Upper lobe of left lung (tissue), 6 donors: ENCODE measurements at regions not wholly inside any gene's neighbourhood (a gene's known extent, or its start where the extent isn't known, plus 50 kb on each side); places are given as distances from the start of the nearest gene placed in this dataset.

Experiments used
- ATAC-seq, 2 donors: fragments of 200-7000 bp; cut with Tn5 transposase; one replicate each; pipeline ENCODE4 v1.9.1; 2022; ENCODE audit warnings: mild to moderate bottlenecking in 2 of 2, moderate library complexity in 2 of 2; ENCODE audit not compliant: low FRiP score in 2 of 2
- DNase-seq, 2 donors: peaks; one replicate each; pipeline ENCODE4 v3.0.0-alpha.2; 2019 to 2020
- H3K27ac ChIP-seq, 4 donors: fragments of 200-600 bp; sonication (generic); one replicate each; pipeline ENCODE4 v1.5.1; 2016 to 2019
- H3K27me3 ChIP-seq, 4 donors: fragments of 200-600 bp; sonication (generic); one replicate each; pipeline ENCODE4 v1.5.1; 2017 to 2019
- H3K36me3 ChIP-seq, 4 donors: fragments of 200-600 bp; sonication (generic); one replicate each; pipeline ENCODE4 v1.5.1; 2016 to 2019
- H3K4me1 ChIP-seq, 4 donors: fragments of 200-600 bp; sonication (generic); one replicate each; pipeline ENCODE4 v1.5.1; 2018 to 2019
- H3K4me3 ChIP-seq, 4 donors: fragments of 200-600 bp; sonication (generic); one replicate each; pipeline ENCODE4 v1.5.1; 2017 to 2019; ENCODE audit warnings: mild to moderate bottlenecking in 2 of 4, moderate library complexity in 1 of 4
- H3K9me3 ChIP-seq, 4 donors: fragments of 200-600 bp; sonication (generic); one replicate each; pipeline ENCODE4 v1.5.1; 2018 to 2019
- EP300 ChIP-seq, 4 donors: sonication (generic); formaldehyde crosslinking; IDR thresholded peaks; one replicate each; pipeline ENCODE4 v1.5.1; 2017; ENCODE audit warnings: antibody characterized with exemption in 4 of 4, control low read depth in 2 of 4
- POLR2A ChIP-seq, 4 donors: fragments of 450-650 bp; IDR thresholded peaks; one replicate each; pipeline ENCODE4 v1.5.1; 2016 to 2017; ENCODE audit warnings: antibody characterized with exemption in 4 of 4, mild to moderate bottlenecking in 2 of 4
- POLR2AphosphoS5 ChIP-seq, 2 donors: sonication (generic); formaldehyde crosslinking; IDR thresholded peaks; one replicate each; pipeline ENCODE4 v1.5.1; 2017; ENCODE audit warnings: antibody characterized with exemption in 2 of 2
- WGBS, 2 donors: methylation state at CpG; one replicate each; pipeline ENCODE4 v1.1.5; 2017 to 2018; 5-methylcytosine and 5-hydroxymethylcytosine counted together
- TF ChIP-seq, protein P1 (sequence below), 6 experiments: fragments of 450-650 bp in 4 of 6; fragments of 200-600 bp in 2 of 6; sonication (generic) in 2 of 6; IDR thresholded peaks; one replicate each; pipeline ENCODE4 v1.5.1; 2016 to 2019; ENCODE audit warnings: antibody characterized with exemption in 6 of 6
- donor health status: DM: no; HTN: no; CAD: no; lungs with moderate emphysema.
- donor health status: DM: no; HTN: yes; CAD: no; lungs with severe emphysema.

DNA sequence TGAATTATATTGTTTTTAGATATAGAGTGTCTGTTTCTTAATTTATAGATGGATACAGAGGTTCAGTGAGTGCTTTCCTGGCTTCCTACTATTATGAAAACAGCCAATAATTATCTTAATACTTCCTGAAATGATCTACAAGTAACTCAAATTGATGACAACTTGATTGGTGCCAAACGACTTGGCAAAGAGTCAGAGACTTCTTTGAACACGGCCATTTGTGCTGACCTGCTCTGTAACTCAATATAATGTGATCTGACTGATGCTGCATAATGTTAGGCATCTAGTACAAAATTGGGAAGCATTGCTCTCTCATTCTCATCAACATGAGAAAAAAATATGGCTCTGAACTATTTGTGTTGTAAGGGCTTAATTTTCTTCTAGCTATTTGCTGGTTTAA lies 193.9 kb downstream of the DIPK2A start:
- no peak for DNase-seq
- Histone ChIP-seq H3K27me3 (no peaks in the 10 kb centered on the region), H3K9me3 (no peaks in the 10 kb centered on the region), H3K4me3 (no peak overlapping the region), H3K36me3 (no peaks in the 10 kb centered on the region), H3K27ac (no peak overlapping the region), H3K4me1 (no peaks in the 10 kb centered on the region)
- no peak for ATAC-seq
- TF ChIP-seq POLR2AphosphoS5 (IDR thresholded peaks at IDR 0.05) (no peak), POLR2A (IDR thresholded peaks at IDR 0.05) (no peak)
- 51 to 57% methylated on average over 2 of the region's 2 CpGs for WGBS, 2 donors

DNA sequence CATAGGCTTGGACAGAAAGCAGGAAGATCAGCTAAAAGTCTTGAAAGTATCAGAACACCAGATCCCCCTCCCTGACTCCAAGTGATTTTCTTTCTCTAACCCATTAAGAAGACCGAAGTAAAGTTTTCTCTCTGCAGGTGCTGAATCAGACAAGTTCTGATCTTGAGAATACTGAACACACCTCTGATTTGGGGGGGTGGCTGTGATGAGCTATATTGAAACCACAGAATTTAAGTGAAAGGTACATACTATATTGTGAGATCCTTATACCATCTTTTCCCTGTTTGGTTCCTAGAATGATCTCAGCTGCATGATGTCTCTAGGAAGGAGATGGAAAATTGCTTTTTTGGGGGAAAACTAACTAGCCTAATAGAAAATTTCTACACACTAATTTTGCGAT lies 196.0 kb downstream of the DIPK2A start:
- Histone ChIP-seq H3K4me3 (no peak overlapping the region), H3K27ac (no peak overlapping the region), H3K36me3 (no peaks in the 10 kb centered on the region), H3K9me3 (no peaks in the 10 kb centered on the region), H3K4me1 (no peaks in the 10 kb centered on the region), H3K27me3 (no peaks in the 10 kb centered on the region)
- DNase-seq (no peak), ATAC-seq (no peak)
- TF ChIP-seq EP300 (IDR thresholded peaks at IDR 0.05) (no peak), POLR2A (IDR thresholded peaks at IDR 0.05) (no peak), POLR2AphosphoS5 (IDR thresholded peaks at IDR 0.05) (no peak)
- TF ChIP-seq, protein P1, sequence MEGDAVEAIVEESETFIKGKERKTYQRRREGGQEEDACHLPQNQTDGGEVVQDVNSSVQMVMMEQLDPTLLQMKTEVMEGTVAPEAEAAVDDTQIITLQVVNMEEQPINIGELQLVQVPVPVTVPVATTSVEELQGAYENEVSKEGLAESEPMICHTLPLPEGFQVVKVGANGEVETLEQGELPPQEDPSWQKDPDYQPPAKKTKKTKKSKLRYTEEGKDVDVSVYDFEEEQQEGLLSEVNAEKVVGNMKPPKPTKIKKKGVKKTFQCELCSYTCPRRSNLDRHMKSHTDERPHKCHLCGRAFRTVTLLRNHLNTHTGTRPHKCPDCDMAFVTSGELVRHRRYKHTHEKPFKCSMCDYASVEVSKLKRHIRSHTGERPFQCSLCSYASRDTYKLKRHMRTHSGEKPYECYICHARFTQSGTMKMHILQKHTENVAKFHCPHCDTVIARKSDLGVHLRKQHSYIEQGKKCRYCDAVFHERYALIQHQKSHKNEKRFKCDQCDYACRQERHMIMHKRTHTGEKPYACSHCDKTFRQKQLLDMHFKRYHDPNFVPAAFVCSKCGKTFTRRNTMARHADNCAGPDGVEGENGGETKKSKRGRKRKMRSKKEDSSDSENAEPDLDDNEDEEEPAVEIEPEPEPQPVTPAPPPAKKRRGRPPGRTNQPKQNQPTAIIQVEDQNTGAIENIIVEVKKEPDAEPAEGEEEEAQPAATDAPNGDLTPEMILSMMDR (IDR thresholded peaks at IDR 0.05) = no peak
- 93 to 98% methylated on average over 2 of the region's 2 CpGs for WGBS, 2 donors

DNA sequence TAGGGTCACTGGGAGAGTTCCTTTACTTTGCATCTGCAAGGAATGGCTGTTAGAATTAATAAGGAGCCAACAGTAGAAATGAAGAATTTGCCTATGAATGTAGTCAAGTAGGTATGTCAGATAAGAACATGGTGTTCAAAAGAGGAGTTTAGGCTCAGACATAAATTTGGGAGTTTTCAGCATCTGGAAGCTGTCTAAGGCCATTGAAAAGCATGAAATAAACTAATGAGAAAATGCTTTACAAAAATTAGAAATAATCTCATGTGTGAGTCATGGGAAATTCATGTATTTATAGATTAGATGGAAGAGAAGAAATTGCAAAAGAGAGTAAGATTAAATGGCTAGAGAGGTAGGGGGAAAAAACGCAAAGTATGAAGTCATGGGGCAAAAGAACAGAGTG lies 201.9 kb downstream of the DIPK2A start:
- no peaks in the 10 kb centered on the region for H3K4me1 ChIP-seq
- no peaks in the 10 kb centered on the region for H3K9me3 ChIP-seq
- no peak overlapping the region for H3K27ac ChIP-seq
- ATAC-seq (no peak), DNase-seq (no peak)
- H3K36me3 ChIP-seq = no peaks in the 10 kb centered on the region
- H3K4me3 ChIP-seq = no peak overlapping the region
- H3K27me3 ChIP-seq = no peaks in the 10 kb centered on the region
- 91 to 98% methylated on average over 1 of the region's 1 CpG for WGBS, 2 donors
- no peak for TF ChIP-seq POLR2AphosphoS5 (IDR thresholded peaks at IDR 0.05)
- no peak for TF ChIP-seq POLR2A (IDR thresholded peaks at IDR 0.05)
- TF ChIP-seq, protein P1 (IDR thresholded peaks at IDR 0.05) = no peak
- TF ChIP-seq EP300 (IDR thresholded peaks at IDR 0.05) = no peak

DNA sequence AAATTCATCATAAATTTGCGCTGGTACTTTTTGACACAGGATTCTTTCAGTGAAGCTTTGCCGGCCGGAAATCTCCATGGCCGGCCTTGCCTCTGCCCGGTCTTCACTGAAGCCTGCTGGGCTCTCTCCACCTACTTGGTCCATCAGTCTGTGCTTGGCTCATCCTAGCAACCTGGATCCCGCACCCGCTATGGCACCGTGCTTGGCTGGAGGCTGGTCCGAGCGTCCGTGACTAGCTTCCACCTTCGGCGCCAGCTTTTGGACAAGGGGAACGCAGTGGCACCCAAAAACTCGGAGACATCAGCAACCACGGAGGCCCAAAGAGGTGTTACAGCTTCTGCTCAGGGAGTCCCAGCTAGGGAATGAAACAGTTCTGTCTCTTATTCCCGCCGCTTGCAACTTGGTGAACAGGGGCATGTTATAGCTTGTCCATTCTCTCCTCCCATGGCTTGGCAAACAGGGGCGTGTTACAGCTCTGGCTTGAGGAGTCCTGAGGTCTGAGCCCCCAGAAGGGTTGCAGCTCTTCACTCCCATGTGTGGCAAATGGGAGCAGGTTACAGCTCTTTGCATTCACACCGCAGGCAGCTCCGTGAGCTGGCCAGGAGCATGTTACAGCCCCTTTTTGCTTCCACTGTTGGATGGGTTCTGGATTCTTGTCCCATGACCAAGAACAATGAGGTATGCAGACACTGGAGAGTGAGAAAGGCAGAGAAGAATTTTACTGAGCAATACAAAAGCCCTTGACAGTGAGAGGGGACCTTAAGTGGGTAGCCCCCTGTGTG lies 204.2 kb downstream of the DIPK2A start:
- Histone ChIP-seq H3K27ac (no peak overlapping the region), H3K36me3 (no peaks in the 10 kb centered on the region), H3K27me3 (no peaks in the 10 kb centered on the region), H3K4me1 (no peaks in the 10 kb centered on the region), H3K4me3 (no peak overlapping the region), H3K9me3 (no peaks in the 10 kb centered on the region)
- no peak for TF ChIP-seq POLR2A (IDR thresholded peaks at IDR 0.05)
- TF ChIP-seq POLR2AphosphoS5 (IDR thresholded peaks at IDR 0.05) = no peak
- TF ChIP-seq, protein P1 (IDR thresholded peaks at IDR 0.05) = no peak
- TF ChIP-seq EP300 (IDR thresholded peaks at IDR 0.05) = no peak
- ATAC-seq (no peak), DNase-seq (peak in 1 of 2 donors; percentile 37)
- WGBS, 2 donors = 93 to 95% methylated on average over 11 to 21 of the region's 21 CpGs

DNA sequence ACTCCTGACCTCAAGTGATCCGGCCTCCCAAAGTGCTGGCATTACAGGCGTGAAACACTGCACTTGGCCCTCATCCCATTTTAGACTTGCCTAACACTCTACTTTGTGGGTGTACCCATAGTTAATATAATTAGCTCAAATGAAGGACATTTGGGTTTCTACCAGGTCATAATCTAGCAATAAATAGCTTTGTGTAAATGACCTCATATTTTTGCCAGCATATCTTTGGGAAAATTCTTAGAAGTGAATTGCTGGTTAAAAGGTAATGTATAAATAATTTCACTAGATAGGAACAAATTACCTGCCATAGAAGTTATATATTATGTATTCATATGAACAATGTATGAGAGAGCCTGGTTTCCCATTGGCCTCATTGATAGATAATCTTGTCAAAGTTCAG lies 206.0 kb downstream of the DIPK2A start:
- no peak for ATAC-seq
- WGBS, 2 donors = 88 to 98% methylated on average over 2 of the region's 2 CpGs

DNA sequence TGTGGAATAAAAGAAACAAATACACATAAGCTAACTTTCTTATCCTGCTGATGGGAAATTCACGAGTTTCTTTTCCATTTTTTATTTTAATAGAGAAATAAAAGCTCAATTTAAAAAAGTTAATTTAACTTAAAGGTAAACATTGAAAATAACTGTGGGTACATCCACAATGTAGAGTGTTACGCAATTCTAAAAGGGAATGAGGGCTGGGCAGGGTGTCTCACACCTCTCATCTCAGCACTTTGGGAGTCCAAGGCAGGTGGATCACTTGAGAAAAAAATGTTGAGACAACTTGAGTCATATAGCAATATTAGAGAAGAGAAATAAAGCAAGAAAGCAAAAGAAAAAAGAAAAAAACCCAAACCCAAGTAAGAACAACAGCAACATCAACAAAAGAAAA lies 207.0 kb downstream of the DIPK2A start:
- H3K27ac ChIP-seq = no peak overlapping the region
- H3K27me3 ChIP-seq = no peaks in the 10 kb centered on the region
- TF ChIP-seq POLR2AphosphoS5 (IDR thresholded peaks at IDR 0.05) (no peak), POLR2A (IDR thresholded peaks at IDR 0.05) (no peak), EP300 (IDR thresholded peaks at IDR 0.05) (no peak)
- TF ChIP-seq, protein P1 (IDR thresholded peaks at IDR 0.05) = no peak
- no peaks in the 10 kb centered on the region for H3K9me3 ChIP-seq
- DNase-seq (no peak), ATAC-seq (no peak)
- 87 to 96% methylated on average over 2 of the region's 2 CpGs for WGBS, 2 donors
- no peaks in the 10 kb centered on the region for H3K4me1 ChIP-seq
- no peaks in the 10 kb centered on the region for H3K36me3 ChIP-seq
- no peak overlapping the region for H3K4me3 ChIP-seq

More for the DNA sequence above, 206.0 kb downstream of the DIPK2A start:
- TF ChIP-seq POLR2AphosphoS5 (IDR thresholded peaks at IDR 0.05) = no peak
- H3K27me3 ChIP-seq = no peaks in the 10 kb centered on the region
- no peaks in the 10 kb centered on the region for H3K9me3 ChIP-seq
- H3K4me3 ChIP-seq = no peak overlapping the region
- no peaks in the 10 kb centered on the region for H3K36me3 ChIP-seq
- no peak overlapping the region for H3K27ac ChIP-seq
- DNase-seq = no peak
- no peaks in the 10 kb centered on the region for H3K4me1 ChIP-seq
